HG03460 (cell line): ENCODE measurements at regions not wholly inside any gene's neighbourhood (a gene's known extent, or its start where the extent isn't known, plus 50 kb on each side); places are given as distances from the start of the nearest gene placed in this dataset.
"Not testable (repeated sequence)": the region's sequence is repeated elsewhere in the genome, so short reads cannot be mapped to it uniquely, and the experiment has no call there.

Experiments used
- ATAC-seq: cut with Tn5 transposase; IDR thresholded peaks from one replicate; pipeline ENCODE4 v1.9.1; 2021; ENCODE audit not compliant: unreplicated experiment

DNA sequence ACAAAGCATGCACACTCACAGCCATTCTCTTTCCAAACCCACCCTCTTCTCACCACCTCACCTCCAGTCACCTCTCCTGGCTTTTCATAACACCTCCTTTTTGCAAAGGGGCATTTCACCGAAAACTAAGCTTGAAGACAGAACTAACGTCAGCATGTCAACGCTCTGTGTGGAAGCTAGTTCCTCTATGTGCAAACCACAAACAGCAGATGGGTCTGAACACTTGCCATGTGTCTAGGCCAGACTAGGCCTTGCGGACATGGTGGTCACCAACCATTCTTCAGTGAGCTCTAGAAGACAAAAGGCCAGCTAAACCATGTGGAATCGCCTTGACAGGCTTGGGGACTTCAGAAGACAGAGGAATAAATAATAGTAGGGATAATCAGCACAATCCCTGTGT lies 148.5 kb downstream of the TXNL1 start:
- ATAC-seq: no peak

DNA sequence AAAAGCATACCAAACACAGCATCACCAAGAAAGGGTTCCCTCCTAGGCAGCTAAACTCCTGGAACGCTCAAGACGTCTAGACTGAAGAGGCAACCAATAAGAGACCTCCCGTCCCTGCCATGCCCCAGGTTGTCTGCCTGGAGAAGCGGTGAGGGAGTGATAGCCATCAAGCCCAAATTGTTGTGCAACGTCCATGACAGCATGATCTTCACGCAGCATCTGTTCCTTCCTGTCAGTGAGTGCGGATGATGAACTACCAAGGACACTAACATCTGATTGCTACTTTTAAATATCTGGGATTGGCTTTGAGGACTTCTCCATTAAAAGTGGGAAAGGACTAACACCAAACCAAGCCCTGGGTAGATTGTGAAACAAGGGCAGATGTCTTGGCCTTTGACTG lies 149.7 kb downstream of the TXNL1 start:
- ATAC-seq: no peak

DNA sequence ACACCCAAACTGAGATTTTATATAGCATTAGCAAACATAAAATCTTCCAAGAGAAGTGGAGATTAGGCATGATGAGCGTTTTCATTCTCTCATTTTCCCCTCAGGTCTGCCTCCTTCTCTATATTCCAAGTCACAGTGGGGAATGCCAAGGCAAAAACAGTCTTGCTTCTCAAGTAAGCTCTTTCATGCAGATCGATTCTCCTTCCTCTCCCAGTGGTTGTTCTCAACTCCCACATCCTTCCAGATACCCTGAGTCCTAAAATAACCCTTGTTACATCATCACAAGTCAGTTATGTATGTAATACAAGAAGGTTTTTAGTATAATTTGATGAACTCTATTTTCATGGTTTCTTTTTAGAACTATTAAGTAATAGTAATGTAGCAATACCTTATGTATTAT lies 150.6 kb downstream of the TXNL1 start:
- ATAC-seq: no peak

DNA sequence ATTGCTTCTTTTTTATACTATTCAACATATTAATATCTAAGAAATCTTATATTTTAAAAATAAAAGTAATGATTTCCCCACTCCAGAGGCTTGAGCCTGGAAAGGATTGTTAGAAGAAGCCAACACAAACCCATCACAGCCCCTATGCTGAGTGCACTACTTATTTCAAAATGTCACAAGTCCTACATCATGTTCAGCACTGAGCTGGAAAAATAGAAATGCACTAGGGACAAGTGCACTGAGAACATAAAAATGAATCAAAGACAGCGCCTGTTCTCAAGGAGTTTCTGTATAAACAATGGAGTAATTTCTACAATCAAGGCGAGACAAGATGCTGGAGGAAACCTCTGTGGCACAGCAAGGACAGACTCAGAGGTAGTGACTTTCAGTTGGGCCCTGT lies 155.0 kb downstream of the TXNL1 start:
- no peak for ATAC-seq

DNA sequence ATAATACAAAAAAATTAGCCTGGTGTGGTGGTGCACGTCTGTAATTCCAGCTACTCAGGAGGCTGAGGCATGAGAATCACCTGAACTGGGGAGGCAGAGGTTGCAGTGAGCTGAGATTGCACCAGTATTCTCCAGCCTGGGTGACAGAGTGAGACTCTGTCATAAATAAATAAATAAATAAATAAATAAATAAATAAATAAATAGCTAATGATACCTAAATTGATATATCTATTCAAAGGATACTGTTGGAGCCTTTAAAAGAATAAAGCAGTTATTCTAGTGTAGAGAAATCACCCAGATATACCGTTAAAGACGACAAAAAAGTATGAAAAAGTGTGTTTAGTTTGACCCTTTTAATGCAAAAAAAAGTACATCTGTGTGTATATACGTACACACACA lies 155.6 kb downstream of the TXNL1 start:
- ATAC-seq: not testable (repeated sequence)

- no peak for ATAC-seq
These were observed 156.6 kb downstream of the TXNL1 start for GRCh38 chr18:56481751-56482150.

DNA sequence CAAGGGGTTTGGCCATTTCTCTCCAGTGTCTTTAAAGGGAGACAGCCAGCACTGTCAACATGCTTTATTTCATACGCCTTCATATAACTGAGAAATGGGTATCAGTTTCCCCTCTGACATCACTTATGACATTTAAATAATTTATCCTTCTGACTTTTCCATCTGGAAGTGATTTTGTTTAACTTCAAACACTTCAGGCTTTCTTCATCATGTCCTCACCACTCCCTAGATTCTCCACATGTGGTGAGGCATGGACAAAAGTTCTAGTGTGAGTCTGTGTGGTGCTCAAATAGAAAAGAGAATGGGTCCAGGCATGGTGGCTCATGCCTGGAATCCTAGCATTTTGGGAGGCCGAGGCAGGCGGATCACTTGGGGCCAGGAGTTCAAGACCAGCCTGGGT lies 158.6 kb downstream of the TXNL1 start:
- no peak for ATAC-seq

DNA sequence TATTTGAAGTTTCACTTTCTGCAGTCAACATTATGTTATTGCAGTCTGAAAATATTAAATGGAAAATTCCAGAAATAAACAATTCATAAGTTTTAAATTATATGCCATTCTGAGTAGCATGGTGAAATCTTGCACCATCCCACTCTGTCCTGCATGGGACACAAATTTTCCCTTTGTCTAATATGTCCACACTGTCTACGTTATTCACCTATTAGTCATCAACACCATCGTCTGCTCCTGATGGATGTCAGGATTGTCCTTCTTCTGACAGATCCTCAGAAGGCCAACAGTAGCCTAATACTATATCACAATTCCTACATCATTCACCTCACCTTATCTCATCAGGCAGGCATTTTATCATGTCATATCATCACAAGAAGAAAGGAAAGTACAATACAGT lies 163.1 kb downstream of the TXNL1 start:
- ATAC-seq: no peak

- no peak for ATAC-seq
These were observed 164.9 kb downstream of the TXNL1 start for GRCh38 chr18:56473400-56474024.

- ATAC-seq: no peak
These were observed 167.7 kb downstream of the TXNL1 start for GRCh38 chr18:56470406-56471351.

- ATAC-seq: no peak
These were observed 168.8 kb downstream of the TXNL1 start for GRCh38 chr18:56469582-56469981.

DNA sequence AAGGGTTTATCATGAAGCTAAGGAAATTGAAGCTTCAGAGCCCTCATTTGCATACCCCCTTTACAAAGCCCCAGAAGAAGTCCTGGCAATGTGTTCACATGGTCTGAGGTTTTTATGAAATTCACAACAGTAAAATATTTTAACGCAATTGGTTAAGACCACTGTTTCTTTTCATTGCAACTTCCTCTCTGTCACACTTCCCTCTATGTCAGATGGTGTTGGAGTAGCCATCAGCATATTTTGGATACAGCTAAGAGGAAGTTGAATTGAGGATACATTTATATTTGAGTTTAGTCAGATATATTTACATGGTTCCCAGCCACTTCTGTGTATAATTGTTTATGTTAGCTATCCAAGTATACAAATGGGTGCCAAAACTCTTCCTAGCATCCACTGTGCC lies 170.0 kb downstream of the TXNL1 start:
- ATAC-seq: no peak

GRCh38 chr18:56462276-56462675 lies 176.1 kb downstream of the TXNL1 start:
- ATAC-seq: no peak

GRCh38 chr18:56461151-56461550 lies 177.2 kb downstream of the TXNL1 start:
- ATAC-seq: no peak

GRCh38 chr18:56460581-56460980 lies 177.8 kb downstream of the TXNL1 start:
- no peak for ATAC-seq

- no peak for ATAC-seq
These were observed 179.4 kb downstream of the TXNL1 start for GRCh38 chr18:56458770-56459712.

GRCh38 chr18:56455874-56456273 lies 182.5 kb downstream of the TXNL1 start:
- no peak for ATAC-seq

DNA sequence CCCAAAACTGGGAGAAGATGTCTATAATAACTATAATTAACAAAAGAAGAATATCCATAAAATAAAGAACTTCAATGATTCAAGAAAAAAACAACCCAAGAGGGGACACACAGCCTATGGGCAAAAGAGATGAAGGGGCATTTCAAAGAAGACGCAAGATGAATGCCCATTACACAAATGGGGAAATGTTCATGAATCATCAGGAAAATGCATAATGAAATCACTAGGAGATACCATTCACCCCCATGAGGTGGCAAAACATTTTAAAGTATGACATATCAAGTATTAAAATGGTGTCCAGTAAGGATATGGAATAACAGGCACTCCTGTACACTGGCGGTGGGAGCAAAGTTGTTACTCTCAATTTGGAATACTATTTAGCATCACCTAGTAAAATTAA lies 183.3 kb downstream of the TXNL1 start:
- ATAC-seq: no peak

GRCh38 chr18:56453631-56454030 lies 184.8 kb downstream of the TXNL1 start:
- no peak for ATAC-seq

DNA sequence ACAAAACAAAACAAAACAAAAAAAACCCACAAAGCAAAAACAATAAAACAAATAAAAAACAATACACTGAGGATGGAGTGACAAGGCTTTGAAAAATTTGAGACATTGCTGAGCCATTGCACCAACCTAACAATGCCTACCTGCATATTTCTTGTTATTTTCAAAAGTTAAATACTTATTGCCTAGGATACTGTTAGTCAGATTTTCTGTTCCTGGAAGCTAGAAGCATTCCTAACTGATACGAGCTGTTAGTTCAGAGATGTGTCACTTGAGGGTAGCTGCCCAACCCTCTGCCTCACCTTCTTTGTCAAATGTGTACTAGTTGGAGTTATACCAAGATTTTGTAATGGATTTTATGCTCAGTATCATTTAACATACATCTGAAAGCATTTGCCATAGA lies 187.2 kb downstream of the TXNL1 start:
- no peak for ATAC-seq

GRCh38 chr18:56448751-56449150 lies 189.6 kb downstream of the TXNL1 start:
- no peak for ATAC-seq
